MM.1S (cell line): ENCODE measurements at regions not wholly inside any gene's neighbourhood (a gene's known extent, or its start where the extent isn't known, plus 50 kb on each side); places are given as distances from the start of the nearest gene placed in this dataset.
"Not testable (repeated sequence)": the region's sequence is repeated elsewhere in the genome, so short reads cannot be mapped to it uniquely, and the experiment has no call there.

Experiments
- DNase-seq: peaks from one replicate; pipeline ENCODE4 v3.0.0-alpha.2; 2015
- H2AFZ ChIP-seq: fragments of 300-600 bp; sonication (generic); 2 replicates; pipeline ENCODE4 v1.6.0; 2016; ENCODE audit warnings: antibody characterized with exemption, low read length
- H3F3A ChIP-seq: fragments of 300-600 bp; sonication (generic); 2 replicates; pipeline ENCODE4 v1.6.1; 2016; ENCODE audit warnings: mild to moderate bottlenecking, antibody characterized with exemption, low read length, moderate library complexity, mixed read lengths; ENCODE audit not compliant: insufficient read depth
- H3K27ac ChIP-seq: fragments of 300-600 bp; sonication (generic); 2 replicates; pipeline ENCODE4 v1.5.1; 2016; ENCODE audit warnings: mild to moderate bottlenecking, low read length
- H3K27me3 ChIP-seq: fragments of 300-600 bp; sonication (generic); replicated peaks from 2 replicates; pipeline ENCODE4 v1.6.0; 2016; ENCODE audit warnings: low read length; ENCODE audit not compliant: insufficient read depth
- H3K36me3 ChIP-seq: fragments of 300-600 bp; sonication (generic); replicated peaks from 2 replicates; pipeline ENCODE4 v1.6.1; 2016; ENCODE audit warnings: mild to moderate bottlenecking, low read length, mixed read lengths; ENCODE audit not compliant: insufficient read depth
- H3K4me1 ChIP-seq: fragments of 300-600 bp; sonication (generic); 2 replicates; pipeline ENCODE4 v1.6.1; 2016; ENCODE audit warnings: low read length, mixed read lengths
- H3K4me2 ChIP-seq: fragments of 300-600 bp; sonication (generic); 2 replicates; pipeline ENCODE4 v1.6.0; 2016; ENCODE audit warnings: low read depth, low read length
- H3K4me3 ChIP-seq: fragments of 300-600 bp; sonication (generic); 2 replicates; pipeline ENCODE4 v1.5.1; 2016; ENCODE audit warnings: low read length, mixed read lengths
- H3K79me2 ChIP-seq: fragments of 300-600 bp; sonication (generic); 2 replicates; pipeline ENCODE4 v1.6.1; 2016; ENCODE audit warnings: mixed run types, low read length, mixed read lengths
- H3K9ac ChIP-seq: fragments of 300-600 bp; sonication (generic); 2 replicates; pipeline ENCODE4 v1.6.1; 2016; ENCODE audit warnings: low read length, mixed read lengths
- H3K9me2 ChIP-seq: fragments of 300-600 bp; sonication (generic); replicated peaks from 2 replicates; pipeline ENCODE4 v1.6.1; 2016; ENCODE audit warnings: mild to moderate bottlenecking, low read length, mixed read lengths; ENCODE audit not compliant: insufficient read depth
- H3K9me3 ChIP-seq: fragments of 300-600 bp; sonication (generic); replicated peaks from 2 replicates; pipeline ENCODE4 v1.6.1; 2016; ENCODE audit warnings: mild to moderate bottlenecking, low read length, mixed read lengths; ENCODE audit not compliant: insufficient read depth
- H4K20me1 ChIP-seq: fragments of 300-600 bp; sonication (generic); 2 replicates; pipeline ENCODE4 v1.6.1; 2016; ENCODE audit warnings: mild to moderate bottlenecking, low read length, moderate library complexity, mixed read lengths; ENCODE audit not compliant: insufficient read depth
- EZH2 ChIP-seq: fragments of 300-600 bp; sonication (generic); optimal IDR thresholded peaks from 2 replicates; pipeline ENCODE3; 2017; ENCODE audit warnings: low read depth, mild to moderate bottlenecking, antibody characterized with exemption, low read length, mixed read lengths
- EZH2phosphoT487 ChIP-seq: fragments of 300-600 bp; sonication (generic); IDR thresholded peaks from 2 replicates; pipeline ENCODE4 v1.6.1; 2018; ENCODE audit warnings: antibody characterized with exemption, low read length
- TF ChIP-seq, protein P1 (sequence below): fragments of 300-600 bp; sonication (generic); IDR thresholded peaks from 2 replicates; pipeline ENCODE4 v1.5.1; 2016; ENCODE audit warnings: antibody characterized with exemption, low read length, mixed read lengths

DNA sequence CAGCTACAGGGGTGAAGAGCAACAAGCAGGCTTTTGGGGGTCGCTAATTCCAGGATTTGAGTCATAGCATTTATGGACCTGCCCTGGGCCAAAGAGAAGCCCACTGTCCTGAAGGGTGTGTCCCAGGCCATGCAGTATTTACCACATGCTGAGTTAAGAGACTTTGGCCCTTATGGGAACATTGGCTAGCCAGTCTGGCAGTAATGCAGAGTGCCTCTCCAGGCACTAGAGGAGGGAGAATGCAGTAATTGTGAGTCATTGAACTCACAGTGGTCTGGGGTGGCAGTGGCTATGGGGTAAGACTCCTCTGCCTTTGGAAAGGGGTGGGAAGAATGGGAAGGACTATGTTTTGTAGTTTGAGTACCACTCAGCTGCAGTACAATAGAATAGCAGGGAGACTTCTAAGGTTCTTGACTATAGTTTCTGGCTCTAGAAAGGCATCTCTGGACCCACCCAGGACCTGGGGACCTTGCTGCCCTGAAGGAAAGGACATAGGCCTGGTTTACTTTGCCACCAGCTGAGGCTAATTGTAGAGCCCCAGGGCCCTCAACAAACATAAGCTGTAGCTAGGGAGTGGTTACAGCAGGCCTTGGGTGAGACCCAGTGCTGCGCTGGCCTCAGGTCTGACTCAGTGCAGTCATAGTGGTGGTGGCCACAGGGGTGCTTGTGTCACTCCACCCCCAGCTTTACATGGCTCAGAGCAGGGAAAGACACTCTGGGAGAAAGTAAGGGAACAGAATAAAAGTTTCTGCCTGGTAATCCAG lies 520.9 kb downstream of the HTR1B start:
- no peak overlapping the region for H3K4me2 ChIP-seq
- no peaks in the 10 kb centered on the region for H3K36me3 ChIP-seq
- H3K27me3 ChIP-seq, result no peaks in the 10 kb centered on the region
- H3K79me2 ChIP-seq, result no peaks in the 10 kb centered on the region
- no peak overlapping the region for H3K9ac ChIP-seq
- no peaks in the 10 kb centered on the region for H3F3A ChIP-seq
- TF ChIP-seq EZH2phosphoT487 (no peak), EZH2 (no peak)
- TF ChIP-seq, protein P1, sequence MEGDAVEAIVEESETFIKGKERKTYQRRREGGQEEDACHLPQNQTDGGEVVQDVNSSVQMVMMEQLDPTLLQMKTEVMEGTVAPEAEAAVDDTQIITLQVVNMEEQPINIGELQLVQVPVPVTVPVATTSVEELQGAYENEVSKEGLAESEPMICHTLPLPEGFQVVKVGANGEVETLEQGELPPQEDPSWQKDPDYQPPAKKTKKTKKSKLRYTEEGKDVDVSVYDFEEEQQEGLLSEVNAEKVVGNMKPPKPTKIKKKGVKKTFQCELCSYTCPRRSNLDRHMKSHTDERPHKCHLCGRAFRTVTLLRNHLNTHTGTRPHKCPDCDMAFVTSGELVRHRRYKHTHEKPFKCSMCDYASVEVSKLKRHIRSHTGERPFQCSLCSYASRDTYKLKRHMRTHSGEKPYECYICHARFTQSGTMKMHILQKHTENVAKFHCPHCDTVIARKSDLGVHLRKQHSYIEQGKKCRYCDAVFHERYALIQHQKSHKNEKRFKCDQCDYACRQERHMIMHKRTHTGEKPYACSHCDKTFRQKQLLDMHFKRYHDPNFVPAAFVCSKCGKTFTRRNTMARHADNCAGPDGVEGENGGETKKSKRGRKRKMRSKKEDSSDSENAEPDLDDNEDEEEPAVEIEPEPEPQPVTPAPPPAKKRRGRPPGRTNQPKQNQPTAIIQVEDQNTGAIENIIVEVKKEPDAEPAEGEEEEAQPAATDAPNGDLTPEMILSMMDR, result no peak
- no peaks in the 10 kb centered on the region for H3K9me3 ChIP-seq
- H3K4me3 ChIP-seq, result no peak overlapping the region
- no peak overlapping the region for H2AFZ ChIP-seq
- H3K27ac ChIP-seq, result no peak overlapping the region
- no peaks in the 10 kb centered on the region for H3K9me2 ChIP-seq
- H4K20me1 ChIP-seq, result no peaks in the 10 kb centered on the region
- no peak for DNase-seq
- H3K4me1 ChIP-seq, result no peaks in the 10 kb centered on the region

DNA sequence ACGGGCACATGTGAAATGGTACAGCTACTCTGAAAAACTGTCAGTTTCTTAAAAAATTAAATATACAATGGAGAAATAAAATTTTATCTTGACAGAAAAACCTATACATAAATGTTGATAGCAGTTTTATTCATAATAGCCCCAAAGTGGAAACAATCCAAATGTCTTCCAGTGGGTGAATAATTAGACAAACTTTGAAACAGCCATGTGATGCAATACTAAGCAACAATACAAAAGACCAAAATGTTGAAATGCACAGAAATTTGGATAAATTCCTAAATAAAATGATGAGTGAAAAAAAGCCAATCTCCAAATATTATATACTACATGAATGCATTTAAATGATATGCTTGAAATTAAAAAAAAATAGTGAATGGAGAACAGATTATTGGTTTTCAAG lies 523.1 kb downstream of the HTR1B start:
- H3K9me3 ChIP-seq, result no peaks in the 10 kb centered on the region
- no peak for DNase-seq
- H3K27ac ChIP-seq, result no peak overlapping the region
- H4K20me1 ChIP-seq, result no peaks in the 10 kb centered on the region
- no peaks in the 10 kb centered on the region for H3K9me2 ChIP-seq
- H3F3A ChIP-seq, result no peaks in the 10 kb centered on the region
- H2AFZ ChIP-seq, result no peak overlapping the region
- H3K4me2 ChIP-seq, result no peak overlapping the region
- no peak overlapping the region for H3K4me3 ChIP-seq
- H3K79me2 ChIP-seq, result no peaks in the 10 kb centered on the region
- TF ChIP-seq EZH2 (no peak), EZH2phosphoT487 (no peak)
- TF ChIP-seq, protein P1, result no peak
- H3K4me1 ChIP-seq, result no peaks in the 10 kb centered on the region
- H3K36me3 ChIP-seq, result no peaks in the 10 kb centered on the region
- no peak overlapping the region for H3K9ac ChIP-seq
- no peaks in the 10 kb centered on the region for H3K27me3 ChIP-seq

DNA sequence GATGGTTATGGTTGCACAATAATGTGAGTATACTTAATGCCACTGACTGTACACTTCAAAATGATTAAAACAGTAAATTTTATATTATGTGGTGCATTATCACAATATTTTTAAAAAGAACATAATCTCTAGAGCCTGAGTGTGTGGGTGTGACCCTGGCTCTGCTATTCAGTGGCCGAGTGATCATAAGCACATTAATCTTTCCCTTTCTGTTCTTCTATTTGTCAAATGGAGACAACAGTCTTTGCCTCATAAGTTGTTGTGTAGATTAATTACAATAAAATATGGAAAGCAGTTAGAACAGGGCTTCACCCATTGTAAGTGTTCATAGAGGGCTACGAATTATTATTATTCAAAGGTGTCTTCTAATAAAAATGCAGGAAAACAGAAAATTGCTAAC lies 548.6 kb downstream of the HTR1B start:
- H3K4me3 ChIP-seq, result no peak overlapping the region
- DNase-seq, result no peak
- H3F3A ChIP-seq, result no peaks in the 10 kb centered on the region
- no peaks in the 10 kb centered on the region for H4K20me1 ChIP-seq
- no peak overlapping the region for H3K27ac ChIP-seq
- H3K9me2 ChIP-seq, result no peaks in the 10 kb centered on the region
- H3K27me3 ChIP-seq, result no peaks in the 10 kb centered on the region
- TF ChIP-seq EZH2phosphoT487 (no peak), EZH2 (no peak)
- TF ChIP-seq, protein P1, result no peak
- H2AFZ ChIP-seq, result no peak overlapping the region
- no peaks in the 10 kb centered on the region for H3K9me3 ChIP-seq
- no peaks in the 10 kb centered on the region for H3K4me1 ChIP-seq
- no peaks in the 10 kb centered on the region for H3K79me2 ChIP-seq
- no peaks in the 10 kb centered on the region for H3K36me3 ChIP-seq
- no peak overlapping the region for H3K9ac ChIP-seq
- no peak overlapping the region for H3K4me2 ChIP-seq

DNA sequence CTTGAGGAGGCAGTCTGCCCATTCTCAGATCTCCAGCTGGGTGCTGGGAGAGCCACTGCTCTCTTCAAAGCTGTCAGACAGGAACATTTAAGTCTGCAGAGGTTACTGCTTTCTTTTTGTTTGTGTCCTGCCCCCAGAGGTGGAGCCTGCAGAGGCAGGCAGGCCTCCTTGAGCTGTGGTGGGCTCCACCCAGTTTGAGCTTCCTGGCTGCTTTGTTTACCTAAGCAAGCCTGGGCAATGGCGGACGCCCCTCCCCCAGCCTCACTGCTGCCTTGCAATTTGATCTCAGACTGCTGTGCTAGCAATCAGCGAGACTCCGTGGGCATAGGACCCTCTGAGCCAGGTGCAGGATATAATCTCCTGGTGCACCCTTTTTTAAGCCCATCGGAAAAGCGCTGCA lies 557.8 kb downstream of the HTR1B start:
- not testable (repeated sequence) for H3K4me3 ChIP-seq, H3K4me2 ChIP-seq, H3K9me2 ChIP-seq, H3F3A ChIP-seq, H3K79me2 ChIP-seq, H3K9me3 ChIP-seq, H3K27me3 ChIP-seq, H3K9ac ChIP-seq, H2AFZ ChIP-seq, DNase-seq, H3K27ac ChIP-seq, H3K4me1 ChIP-seq, H3K36me3 ChIP-seq, H4K20me1 ChIP-seq
